HEK293 (cell line): ENCODE measurements at regions not wholly inside any gene's neighbourhood (a gene's known extent, or its start where the extent isn't known, plus 50 kb on each side); places are given as distances from the start of the nearest gene placed in this dataset.

Source experiments
- CTCF ChIP-seq: fragments of 450-650 bp; formaldehyde crosslinking; IDR thresholded peaks from 2 replicates; pipeline ENCODE4 v1.5.1; 2016; ENCODE audit warnings: missing biosample characterization, missing genetic modification characterization
- HOXA7 ChIP-seq: sonication (generic); formaldehyde crosslinking; IDR thresholded peaks from 2 replicates; pipeline ENCODE4 v1.8.1; 2022; ENCODE audit warnings: missing genetic modification reagents, borderline replicate concordance
- PRDM6 ChIP-seq: fragments of 450-650 bp; formaldehyde crosslinking; IDR thresholded peaks from 2 replicates; pipeline ENCODE4 v1.5.1; 2017; ENCODE audit warnings: missing biosample characterization, missing genetic modification characterization

- TF ChIP-seq CTCF (tag by site-specific recombination): no peak
- TF ChIP-seq PRDM6: no peak
- no peak for TF ChIP-seq HOXA7
These were observed 345.4 kb downstream of the COL12A1 start for GRCh38 chr6:74860456-74860855.
